Muscle of leg (tissue), 3 donors: ENCODE measurements at regions not wholly inside any gene's neighbourhood (a gene's known extent, or its start where the extent isn't known, plus 50 kb on each side); places are given as distances from the start of the nearest gene placed in this dataset.

Experiments used
- DNase-seq: peaks from one replicate; pipeline ENCODE4 v3.0.0; 2013
- H3K27ac ChIP-seq: one replicate; pipeline ENCODE4 v1.5.1; 2013; ENCODE audit warnings: mild to moderate bottlenecking, low read length, control low read depth
- H3K27me3 ChIP-seq: one replicate; pipeline ENCODE4 v1.6.1; 2013; ENCODE audit warnings: low read length; ENCODE audit not compliant: control insufficient read depth, insufficient read depth
- H3K36me3 ChIP-seq: one replicate; pipeline ENCODE4 v1.6.1; 2013; ENCODE audit warnings: low read length; ENCODE audit not compliant: control insufficient read depth, insufficient read depth
- H3K4me1 ChIP-seq: one replicate; pipeline ENCODE4 v1.6.1; 2013; ENCODE audit warnings: low read length; ENCODE audit not compliant: control insufficient read depth, insufficient read depth
- H3K4me3 ChIP-seq: one replicate; pipeline ENCODE4 v1.5.1; 2013; ENCODE audit warnings: low read length, control low read depth
- H3K9me3 ChIP-seq: replicated peaks from 2 replicates; pipeline ENCODE4 v1.6.1; 2013; ENCODE audit warnings: low read depth, low read length; ENCODE audit not compliant: control insufficient read depth
- WGBS: methylation state at CpG from one replicate; pipeline ENCODE4 v1.1.5; 2013; ENCODE audit warnings: missing lambda C conversion rate; ENCODE audit not compliant: insufficient coverage; 5-methylcytosine and 5-hydroxymethylcytosine counted together

DNA sequence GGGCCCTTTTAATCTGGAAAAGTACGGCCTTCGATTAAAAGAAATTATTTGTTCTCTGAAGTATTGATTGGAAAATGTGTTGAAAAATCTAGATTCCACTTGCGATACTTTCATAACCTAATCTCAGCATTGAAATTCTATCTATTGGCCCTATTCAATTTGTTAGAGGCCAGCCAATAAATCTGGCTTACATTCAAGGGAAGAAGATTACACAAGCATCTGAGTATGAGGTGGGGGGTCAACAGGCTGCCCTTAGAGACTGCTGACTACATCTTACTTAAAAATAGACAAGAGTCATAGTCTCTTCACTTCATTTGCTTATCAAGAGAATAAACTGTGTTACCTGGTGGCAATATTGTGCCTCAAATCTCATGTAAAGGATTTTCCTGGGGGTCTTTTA, 248.0 kb upstream of the KCNIP4 start:
- H3K36me3 ChIP-seq = no peaks in the 10 kb centered on the region
- DNase-seq = peak; percentile 41
- no peak overlapping the region for H3K4me3 ChIP-seq
- H3K27me3 ChIP-seq = no peaks in the 10 kb centered on the region
- WGBS = no CpG with 5 or more reads among the region's 3 CpGs
- no peaks in the 10 kb centered on the region for H3K9me3 ChIP-seq
- no peaks in the 10 kb centered on the region for H3K4me1 ChIP-seq
- no peak overlapping the region for H3K27ac ChIP-seq

DNA sequence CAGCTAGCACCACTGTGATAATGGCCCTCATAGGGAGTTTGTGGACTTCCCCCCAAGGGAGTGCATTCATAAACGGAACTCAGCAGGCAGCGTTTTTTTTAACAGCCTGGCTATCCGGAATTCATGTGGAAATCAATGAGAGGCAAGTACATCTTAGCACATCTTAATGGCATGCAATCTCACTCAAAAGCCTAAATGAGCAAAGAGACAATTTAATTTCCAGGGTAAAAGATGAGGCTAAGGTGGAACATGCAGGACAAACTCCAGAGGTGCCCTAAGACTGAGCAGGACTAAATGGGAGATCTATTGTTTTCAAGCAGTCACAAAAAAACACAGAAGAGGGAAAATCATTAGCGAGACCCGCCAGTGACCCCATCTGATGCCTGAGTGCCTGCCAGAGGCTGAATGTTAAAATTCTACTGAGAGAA, 243.5 kb upstream of the KCNIP4 start:
- Histone ChIP-seq H3K27me3 (no peaks in the 10 kb centered on the region), H3K36me3 (no peaks in the 10 kb centered on the region), H3K4me3 (no peak overlapping the region), H3K4me1 (no peaks in the 10 kb centered on the region), H3K27ac (no peak overlapping the region), H3K9me3 (no peaks in the 10 kb centered on the region)
- DNase-seq = peak; percentile 12
- WGBS = 0% methylated on average over 2 of the region's 5 CpGs

DNA sequence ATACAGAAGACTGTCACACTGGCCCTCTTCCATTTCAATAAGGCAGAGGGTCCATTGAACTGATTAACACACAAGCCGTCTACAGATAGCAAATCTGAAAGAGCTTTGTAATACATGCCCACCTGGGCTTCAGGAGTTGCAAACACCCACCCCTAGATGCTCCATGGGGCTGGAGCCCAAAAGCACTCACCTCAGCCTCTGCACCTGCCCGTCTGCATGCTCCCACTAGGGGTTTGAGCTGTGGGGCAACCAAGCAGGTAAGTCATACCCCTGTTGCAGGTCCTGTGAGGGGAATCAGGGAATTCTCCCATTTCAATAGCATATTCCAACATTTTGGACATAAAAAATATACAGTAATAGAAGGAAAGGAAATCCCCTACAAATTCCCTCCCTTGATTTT, 243.0 kb upstream of the KCNIP4 start:
- Histone ChIP-seq H3K27me3 (no peaks in the 10 kb centered on the region), H3K9me3 (no peaks in the 10 kb centered on the region), H3K36me3 (no peaks in the 10 kb centered on the region), H3K4me3 (no peak overlapping the region), H3K27ac (no peak overlapping the region), H3K4me1 (no peaks in the 10 kb centered on the region)
- DNase-seq = no peak
- no CpG with 5 or more reads among the region's 2 CpGs for whole genome bisulfite sequencing

DNA sequence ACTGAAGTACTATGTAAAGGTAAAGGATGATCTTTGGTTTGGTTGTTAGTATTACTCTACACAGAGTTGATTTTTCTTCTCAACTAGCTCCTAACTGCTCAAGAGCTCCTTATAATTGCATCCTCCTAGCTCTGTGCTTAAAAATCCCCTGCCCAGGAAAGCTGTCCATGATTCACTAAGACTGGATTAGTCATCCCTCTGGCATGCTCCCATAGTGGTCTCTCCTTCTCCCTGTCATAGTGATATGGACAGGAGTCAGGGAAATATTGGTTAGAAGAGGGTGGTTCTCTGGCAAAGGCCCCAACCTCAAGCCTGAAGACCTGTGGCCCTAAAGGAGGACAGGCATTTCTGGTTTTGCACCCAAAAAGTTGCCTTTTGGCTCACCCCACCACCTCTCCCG, 242.3 kb upstream of the KCNIP4 start:
- no CpG with 5 or more reads among the region's 1 CpG for WGBS
- no peak for DNase-seq
- no peaks in the 10 kb centered on the region for H3K9me3 ChIP-seq

DNA sequence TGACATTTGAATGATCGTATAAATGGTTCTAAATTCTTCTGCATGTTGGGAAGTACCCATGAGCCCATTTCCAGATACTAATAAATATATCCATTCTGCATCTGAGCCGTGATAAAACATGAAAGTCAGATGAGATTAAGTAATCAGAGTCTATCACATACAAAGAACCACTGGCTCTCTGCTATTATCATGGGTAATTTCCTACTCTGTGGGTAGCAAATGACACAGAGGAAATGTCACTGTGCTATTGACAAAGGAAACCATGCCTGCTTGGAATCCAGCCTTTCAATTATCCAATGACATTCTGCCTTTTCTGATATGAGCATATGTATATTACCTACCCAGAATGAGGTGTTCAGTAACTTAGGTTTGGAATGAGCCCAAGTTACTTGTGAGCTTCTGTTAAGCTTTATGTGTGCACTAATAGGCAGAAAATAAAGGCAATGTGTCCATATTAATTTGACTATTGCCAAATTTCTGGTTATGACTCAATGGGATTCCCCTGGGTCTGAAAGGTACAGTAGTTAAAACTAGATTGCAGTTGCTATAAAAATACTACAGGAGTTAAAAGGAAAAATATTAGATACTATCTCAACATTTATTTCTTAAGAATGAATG, 238.7 kb upstream of the KCNIP4 start:
- no peak overlapping the region for H3K4me3 ChIP-seq
- no peaks in the 10 kb centered on the region for H3K9me3 ChIP-seq
- no peak for DNase-seq
- H3K27me3 ChIP-seq = no peaks in the 10 kb centered on the region
- no peaks in the 10 kb centered on the region for H3K4me1 ChIP-seq
- H3K27ac ChIP-seq = no peak overlapping the region
- H3K36me3 ChIP-seq = no peaks in the 10 kb centered on the region
- no CpG with 5 or more reads among the region's 2 CpGs for WGBS

More for the DNA sequence above, 242.3 kb upstream of the KCNIP4 start:
- H3K36me3 ChIP-seq = no peaks in the 10 kb centered on the region
- no peaks in the 10 kb centered on the region for H3K4me1 ChIP-seq
- H3K27ac ChIP-seq = no peak overlapping the region
- no peak overlapping the region for H3K4me3 ChIP-seq
- H3K27me3 ChIP-seq = no peaks in the 10 kb centered on the region

DNA sequence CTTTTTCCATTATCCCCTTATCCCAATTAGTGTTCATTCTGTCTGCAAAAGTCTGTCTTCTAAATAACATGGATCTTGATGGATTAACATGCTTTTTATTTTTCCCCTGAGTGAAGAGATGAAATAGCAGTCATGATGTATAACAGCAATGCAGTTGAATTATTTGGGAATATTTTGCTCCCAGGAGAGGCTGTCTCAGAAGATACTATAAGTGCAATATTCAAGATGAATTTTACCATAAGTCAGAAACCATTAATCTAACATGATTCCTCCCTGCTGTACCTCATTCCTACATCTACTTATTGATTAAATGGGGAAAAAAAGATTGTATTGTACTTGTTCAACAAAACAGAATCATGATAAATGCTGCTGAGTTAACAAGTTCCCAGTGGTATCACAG, 233.2 kb upstream of the KCNIP4 start:
- no peaks in the 10 kb centered on the region for H3K4me1 ChIP-seq
- H3K4me3 ChIP-seq = no peak overlapping the region
- H3K9me3 ChIP-seq = no peaks in the 10 kb centered on the region
- H3K27me3 ChIP-seq = no peaks in the 10 kb centered on the region
- no peaks in the 10 kb centered on the region for H3K36me3 ChIP-seq
- DNase-seq = no peak
- H3K27ac ChIP-seq = no peak overlapping the region

DNA sequence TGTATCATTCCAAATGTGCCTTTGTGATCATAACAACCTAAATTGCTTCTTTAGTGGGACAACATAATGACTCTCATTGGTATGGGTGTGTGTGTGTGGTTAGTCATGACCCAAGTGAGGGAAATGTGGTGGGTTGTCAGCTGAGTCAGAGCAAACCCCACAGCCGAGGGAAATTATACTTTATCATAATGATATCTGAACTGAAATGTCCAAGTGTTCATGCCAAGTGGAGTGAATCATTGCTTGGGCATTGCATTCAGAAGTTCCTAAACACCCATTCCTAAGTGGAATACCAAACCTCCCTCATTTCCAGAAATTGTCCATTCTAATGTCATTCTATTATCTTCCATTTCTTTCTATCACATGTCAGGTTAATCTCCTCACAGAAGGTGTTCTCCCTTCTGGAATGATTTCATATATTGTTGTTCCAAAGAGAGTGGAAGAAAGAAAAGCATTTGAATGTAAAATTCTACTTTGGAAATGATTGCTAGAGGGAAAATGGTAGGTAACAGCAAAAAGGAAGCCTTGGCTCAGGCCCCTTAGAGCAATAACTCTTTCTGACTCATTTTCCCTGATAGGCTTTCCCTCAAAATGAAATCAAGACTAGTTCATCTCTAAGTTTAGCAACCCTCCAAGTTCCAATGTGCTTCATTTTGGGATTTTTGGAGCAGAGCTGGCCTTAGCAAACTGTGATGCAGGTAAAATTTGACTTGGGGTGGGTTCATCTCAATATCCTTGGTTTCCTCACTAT, 230.7 kb upstream of the KCNIP4 start:
- H3K27ac ChIP-seq = no peak overlapping the region
- DNase-seq = no peak
- H3K27me3 ChIP-seq = no peaks in the 10 kb centered on the region
- no CpG with 5 or more reads among the region's 1 CpG for WGBS
- H3K9me3 ChIP-seq = peaks cover 4% of the 10 kb centered on the region
- H3K4me3 ChIP-seq = no peak overlapping the region
- no peaks in the 10 kb centered on the region for H3K4me1 ChIP-seq
- H3K36me3 ChIP-seq = no peaks in the 10 kb centered on the region

DNA sequence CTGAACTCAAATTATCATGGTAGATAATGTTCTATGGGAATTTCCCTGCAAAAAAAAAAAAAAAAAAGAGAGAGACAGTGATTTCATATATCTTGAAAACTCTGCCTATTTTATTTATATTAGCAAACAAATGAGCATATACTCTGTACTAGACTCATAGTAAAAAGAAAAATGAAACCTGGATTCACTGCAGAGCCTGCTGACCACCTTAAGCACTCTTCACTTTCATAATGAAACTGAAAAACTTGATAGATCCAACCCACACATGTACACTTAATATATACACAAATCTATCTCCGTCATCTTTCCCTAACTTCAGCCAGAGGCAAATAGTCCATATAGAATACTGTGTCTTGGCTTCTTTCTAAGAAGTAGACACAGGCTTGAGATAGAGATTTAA, 226.1 kb upstream of the KCNIP4 start:
- no peaks in the 10 kb centered on the region for H3K27me3 ChIP-seq
- no peaks in the 10 kb centered on the region for H3K36me3 ChIP-seq
- no peak for DNase-seq
- no CpG with 5 or more reads among the region's 1 CpG for WGBS
- peaks cover 6% of the 10 kb centered on the region for H3K9me3 ChIP-seq
- no peak overlapping the region for H3K27ac ChIP-seq
- H3K4me1 ChIP-seq = no peaks in the 10 kb centered on the region
- H3K4me3 ChIP-seq = no peak overlapping the region

DNA sequence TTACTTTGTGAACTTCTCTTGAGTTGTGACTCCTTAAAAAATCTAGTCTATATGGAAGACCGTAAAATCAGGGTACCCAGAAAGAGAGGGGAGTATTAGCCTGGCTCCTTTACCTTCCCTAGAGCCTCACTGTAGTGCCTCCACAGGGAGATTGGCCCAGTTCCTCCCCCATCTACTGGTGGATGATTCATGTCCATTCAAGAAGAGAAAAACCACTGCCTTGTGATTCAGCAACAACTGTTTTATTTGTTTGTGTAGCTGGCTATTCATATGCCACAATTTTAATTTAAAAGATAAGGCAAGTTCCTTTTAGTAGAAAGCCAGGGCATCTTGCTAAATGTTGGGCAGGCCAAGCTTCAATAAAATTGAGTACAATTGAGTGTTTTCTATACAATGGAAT, 221.8 kb upstream of the KCNIP4 start:
- no CpG with 5 or more reads among the region's 1 CpG for WGBS
- H3K27me3 ChIP-seq = no peaks in the 10 kb centered on the region
- DNase-seq = no peak
- no peaks in the 10 kb centered on the region for H3K36me3 ChIP-seq
- no peak overlapping the region for H3K4me3 ChIP-seq
- H3K4me1 ChIP-seq = no peaks in the 10 kb centered on the region
- no peak overlapping the region for H3K27ac ChIP-seq
- peaks cover 2% of the 10 kb centered on the region for H3K9me3 ChIP-seq

DNA sequence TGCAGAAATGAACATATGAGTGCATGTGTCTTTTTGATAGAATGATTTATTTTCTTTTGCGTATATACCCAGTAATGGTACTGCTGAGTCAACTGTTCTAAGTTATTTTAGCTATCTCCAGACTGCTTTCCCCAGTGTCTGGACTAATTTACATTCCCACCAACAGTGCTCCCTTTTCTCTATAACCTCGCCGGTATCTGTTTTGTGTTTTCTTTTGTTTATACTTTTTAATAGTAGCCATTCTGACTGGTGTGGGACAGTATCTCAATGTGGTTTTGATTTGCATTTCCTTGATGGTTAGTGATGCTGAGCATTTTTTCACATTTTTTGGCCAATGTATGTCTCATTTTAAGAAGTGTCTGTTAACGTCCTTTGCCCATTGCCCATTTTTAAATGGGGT, 218.6 kb upstream of the KCNIP4 start:
- Histone ChIP-seq H3K27ac (no peak overlapping the region), H3K9me3 (peaks cover 2% of the 10 kb centered on the region), H3K4me3 (no peak overlapping the region), H3K27me3 (no peaks in the 10 kb centered on the region), H3K36me3 (no peaks in the 10 kb centered on the region), H3K4me1 (no peaks in the 10 kb centered on the region)
- no peak for DNase-seq
- no CpG with 5 or more reads among the region's 4 CpGs for WGBS
